8988T (cell line): ENCODE measurements at regions not wholly inside any gene's neighbourhood (a gene's known extent, or its start where the extent isn't known, plus 50 kb on each side); places are given as distances from the start of the nearest gene placed in this dataset.

Experiments used
- DNase-seq: peaks from one replicate; pipeline ENCODE4 v3.0.0; 2011

- no peak for DNase-seq
Observed at GRCh38 chr5:33261747-33262146, 179.0 kb upstream of the TARS1 start.

GRCh38 chr5:33267801-33268200, 173.0 kb upstream of the TARS1 start:
- no peak for DNase-seq

GRCh38 chr5:33268374-33268773, 172.4 kb upstream of the TARS1 start:
- no peak for DNase-seq

- DNase-seq, result no peak
Observed at GRCh38 chr5:33270671-33271070, 170.1 kb upstream of the TARS1 start.

GRCh38 chr5:33271606-33272005, 169.2 kb upstream of the TARS1 start:
- no peak for DNase-seq

GRCh38 chr5:33272288-33272687, 168.5 kb upstream of the TARS1 start:
- DNase-seq, result no peak

GRCh38 chr5:33273985-33274384, 166.8 kb upstream of the TARS1 start:
- no peak for DNase-seq

- DNase-seq, result no peak
Observed at GRCh38 chr5:33275391-33275790, 165.4 kb upstream of the TARS1 start.

- no peak for DNase-seq
Observed at GRCh38 chr5:33275921-33276627, 164.7 kb upstream of the TARS1 start.

GRCh38 chr5:33276628-33276950, 164.2 kb upstream of the TARS1 start:
- DNase-seq, result no peak

GRCh38 chr5:33277061-33277650, 163.6 kb upstream of the TARS1 start:
- no peak for DNase-seq

GRCh38 chr5:33281431-33281843, 159.3 kb upstream of the TARS1 start:
- DNase-seq, result no peak

- DNase-seq, result no peak
Observed at GRCh38 chr5:33282157-33282556, 158.6 kb upstream of the TARS1 start.

- DNase-seq, result no peak
Observed at GRCh38 chr5:33282696-33283095, 158.1 kb upstream of the TARS1 start.

GRCh38 chr5:33283243-33283642, 157.5 kb upstream of the TARS1 start:
- DNase-seq, result no peak

GRCh38 chr5:33284681-33285080, 156.1 kb upstream of the TARS1 start:
- no peak for DNase-seq

- DNase-seq, result no peak
Observed at GRCh38 chr5:33287242-33287641, 153.5 kb upstream of the TARS1 start.

GRCh38 chr5:33291216-33292000, 149.4 kb upstream of the TARS1 start:
- no peak for DNase-seq

- DNase-seq, result no peak
Observed at GRCh38 chr5:33297760-33298216, 143.0 kb upstream of the TARS1 start.

GRCh38 chr5:33299621-33300208, 141.1 kb upstream of the TARS1 start:
- DNase-seq, result no peak

- DNase-seq, result no peak
Observed at GRCh38 chr5:33300209-33300742, 140.5 kb upstream of the TARS1 start.

- DNase-seq, result no peak
Observed at GRCh38 chr5:33303579-33304095, 137.1 kb upstream of the TARS1 start.

- DNase-seq, result no peak
Observed at GRCh38 chr5:33304601-33305000, 136.2 kb upstream of the TARS1 start.
